Smooth muscle cell (in vitro differentiated cells): ENCODE measurements at regions not wholly inside any gene's neighbourhood (a gene's known extent, or its start where the extent isn't known, plus 50 kb on each side); places are given as distances from the start of the nearest gene placed in this dataset.

ENCODE experiments used
- DNase-seq: peaks from one replicate; lab custom pipeline; 2025; ENCODE audit not compliant: unreplicated experiment; lab: John Stamatoyannopoulos, UW
- H2AFZ ChIP-seq: fragments of 200-600 bp; sonication (generic); 2 replicates; pipeline ENCODE4 v1.6.0; 2016; ENCODE audit warnings: antibody characterized with exemption, low read depth, mild to moderate bottlenecking
- H3F3A ChIP-seq: fragments of 200-600 bp; sonication (generic); 2 replicates; pipeline ENCODE4 v1.6.0; 2017; ENCODE audit warnings: antibody characterized with exemption, low read depth
- H3K27ac ChIP-seq: fragments of 200-600 bp; sonication (generic); 2 replicates; pipeline ENCODE4 v1.5.1; 2016; ENCODE audit warnings: low read depth, mild to moderate bottlenecking
- H3K27me3 ChIP-seq: fragments of 200-600 bp; sonication (generic); 2 replicates; pipeline ENCODE4 v1.6.1; 2016; ENCODE audit warnings: low read depth, mild to moderate bottlenecking
- H3K36me3 ChIP-seq: fragments of 200-600 bp; sonication (generic); 2 replicates; pipeline ENCODE4 v1.5.1; 2016; ENCODE audit warnings: low read depth
- H3K4me1 ChIP-seq: fragments of 200-600 bp; sonication (generic); 2 replicates; pipeline ENCODE4 v1.5.1; 2016; ENCODE audit warnings: low read depth
- H3K4me2 ChIP-seq: fragments of 200-600 bp; sonication (generic); 2 replicates; pipeline ENCODE4 v1.6.0; 2016; ENCODE audit warnings: mild to moderate bottlenecking
- H3K4me3 ChIP-seq: fragments of 200-600 bp; sonication (generic); 2 replicates; pipeline ENCODE4 v1.5.1; 2016; ENCODE audit warnings: mild to moderate bottlenecking
- H3K79me2 ChIP-seq: fragments of 200-600 bp; sonication (generic); 2 replicates; pipeline ENCODE4 v1.6.0; 2016; ENCODE audit warnings: low read depth, mild to moderate bottlenecking
- H3K9ac ChIP-seq: fragments of 200-600 bp; sonication (generic); 2 replicates; pipeline ENCODE4 v1.6.0; 2016; ENCODE audit warnings: low read depth
- H3K9me3 ChIP-seq: fragments of 200-600 bp; sonication (generic); replicated peaks from 2 replicates; pipeline ENCODE4 v1.5.1; 2016; ENCODE audit warnings: low read depth
- H4K20me1 ChIP-seq: fragments of 200-600 bp; sonication (generic); 2 replicates; pipeline ENCODE4 v1.6.0; 2016; ENCODE audit warnings: low read depth
- WGBS: methylation state at CpG from one replicate; pipeline ENCODE4 v1.1.7; 2016; ENCODE audit warnings: low lambda C conversion rate; 5-methylcytosine and 5-hydroxymethylcytosine counted together
- TF ChIP-seq, protein P1 (sequence below): fragments of 200-600 bp; sonication (generic); IDR thresholded peaks from 2 replicates; pipeline ENCODE4 v1.5.1; 2017; ENCODE audit warnings: borderline replicate concordance, mild to moderate bottlenecking, antibody characterized with exemption; ENCODE audit not compliant: insufficient read depth, poor library complexity, severe bottlenecking

DNA sequence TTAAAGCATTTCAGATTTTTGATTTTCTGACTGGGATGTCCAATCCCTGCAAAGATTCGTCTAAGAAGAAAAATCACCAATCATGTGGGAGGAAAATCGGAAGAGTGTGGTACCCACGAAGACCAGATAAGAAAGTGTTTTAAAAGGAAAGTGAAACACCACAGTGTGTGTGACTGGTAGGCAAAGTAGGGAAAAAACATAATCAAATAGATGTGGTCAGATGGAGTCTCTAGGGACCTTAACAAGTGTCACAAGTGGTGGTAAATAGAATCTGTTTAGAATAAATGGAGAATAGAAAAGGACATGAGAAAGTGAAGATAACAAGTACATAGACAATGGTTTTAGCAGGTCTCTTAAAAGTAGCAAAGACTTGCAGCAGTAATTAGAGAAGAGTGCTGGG lies 154.6 kb downstream of the SLC30A10 start:
- Histone ChIP-seq H3K27ac (no peak overlapping the region), H3K4me3 (no peak overlapping the region), H3F3A (no peaks in the 10 kb centered on the region), H3K27me3 (no peaks in the 10 kb centered on the region), H2AFZ (no peak overlapping the region), H3K9ac (no peak overlapping the region), H3K4me2 (no peak overlapping the region), H3K9me3 (no peaks in the 10 kb centered on the region), H3K36me3 (no peaks in the 10 kb centered on the region), H4K20me1 (no peaks in the 10 kb centered on the region), H3K79me2 (no peaks in the 10 kb centered on the region), H3K4me1 (no peaks in the 10 kb centered on the region)
- 81% methylated on average over 3 of the region's 3 CpGs for WGBS
- TF ChIP-seq, protein P1, sequence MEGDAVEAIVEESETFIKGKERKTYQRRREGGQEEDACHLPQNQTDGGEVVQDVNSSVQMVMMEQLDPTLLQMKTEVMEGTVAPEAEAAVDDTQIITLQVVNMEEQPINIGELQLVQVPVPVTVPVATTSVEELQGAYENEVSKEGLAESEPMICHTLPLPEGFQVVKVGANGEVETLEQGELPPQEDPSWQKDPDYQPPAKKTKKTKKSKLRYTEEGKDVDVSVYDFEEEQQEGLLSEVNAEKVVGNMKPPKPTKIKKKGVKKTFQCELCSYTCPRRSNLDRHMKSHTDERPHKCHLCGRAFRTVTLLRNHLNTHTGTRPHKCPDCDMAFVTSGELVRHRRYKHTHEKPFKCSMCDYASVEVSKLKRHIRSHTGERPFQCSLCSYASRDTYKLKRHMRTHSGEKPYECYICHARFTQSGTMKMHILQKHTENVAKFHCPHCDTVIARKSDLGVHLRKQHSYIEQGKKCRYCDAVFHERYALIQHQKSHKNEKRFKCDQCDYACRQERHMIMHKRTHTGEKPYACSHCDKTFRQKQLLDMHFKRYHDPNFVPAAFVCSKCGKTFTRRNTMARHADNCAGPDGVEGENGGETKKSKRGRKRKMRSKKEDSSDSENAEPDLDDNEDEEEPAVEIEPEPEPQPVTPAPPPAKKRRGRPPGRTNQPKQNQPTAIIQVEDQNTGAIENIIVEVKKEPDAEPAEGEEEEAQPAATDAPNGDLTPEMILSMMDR: no peak
- DNase-seq: no peak

DNA sequence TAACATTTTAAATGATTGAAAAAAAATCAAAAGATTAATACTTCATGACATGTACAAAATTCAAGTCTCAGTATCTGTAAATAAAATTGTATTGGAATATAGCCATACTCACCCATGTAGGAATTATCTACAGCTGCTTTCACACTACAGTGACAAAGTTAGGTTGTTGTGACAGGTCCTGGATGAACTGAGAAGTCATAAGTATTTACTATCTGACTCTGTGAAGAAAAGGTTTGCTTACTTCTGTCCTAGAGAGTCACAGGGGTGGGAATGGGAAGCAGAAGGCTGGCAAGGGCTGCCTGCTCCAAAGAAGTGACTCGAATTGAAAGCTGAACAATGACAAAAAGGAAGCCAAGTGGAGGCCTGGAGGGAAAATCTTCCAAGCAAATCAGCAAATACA lies 155.2 kb downstream of the SLC30A10 start:
- Histone ChIP-seq H3K9me3 (no peaks in the 10 kb centered on the region), H3K36me3 (no peaks in the 10 kb centered on the region), H4K20me1 (no peaks in the 10 kb centered on the region), H3K27me3 (no peaks in the 10 kb centered on the region), H3K9ac (no peak overlapping the region), H3K4me2 (no peak overlapping the region), H3K4me3 (no peak overlapping the region), H3K4me1 (no peaks in the 10 kb centered on the region), H3K27ac (no peak overlapping the region), H3K79me2 (no peaks in the 10 kb centered on the region), H2AFZ (no peak overlapping the region), H3F3A (no peaks in the 10 kb centered on the region)
- WGBS: 76% methylated on average over 1 of the region's 1 CpG
- TF ChIP-seq, protein P1: no peak
- no peak for DNase-seq

DNA sequence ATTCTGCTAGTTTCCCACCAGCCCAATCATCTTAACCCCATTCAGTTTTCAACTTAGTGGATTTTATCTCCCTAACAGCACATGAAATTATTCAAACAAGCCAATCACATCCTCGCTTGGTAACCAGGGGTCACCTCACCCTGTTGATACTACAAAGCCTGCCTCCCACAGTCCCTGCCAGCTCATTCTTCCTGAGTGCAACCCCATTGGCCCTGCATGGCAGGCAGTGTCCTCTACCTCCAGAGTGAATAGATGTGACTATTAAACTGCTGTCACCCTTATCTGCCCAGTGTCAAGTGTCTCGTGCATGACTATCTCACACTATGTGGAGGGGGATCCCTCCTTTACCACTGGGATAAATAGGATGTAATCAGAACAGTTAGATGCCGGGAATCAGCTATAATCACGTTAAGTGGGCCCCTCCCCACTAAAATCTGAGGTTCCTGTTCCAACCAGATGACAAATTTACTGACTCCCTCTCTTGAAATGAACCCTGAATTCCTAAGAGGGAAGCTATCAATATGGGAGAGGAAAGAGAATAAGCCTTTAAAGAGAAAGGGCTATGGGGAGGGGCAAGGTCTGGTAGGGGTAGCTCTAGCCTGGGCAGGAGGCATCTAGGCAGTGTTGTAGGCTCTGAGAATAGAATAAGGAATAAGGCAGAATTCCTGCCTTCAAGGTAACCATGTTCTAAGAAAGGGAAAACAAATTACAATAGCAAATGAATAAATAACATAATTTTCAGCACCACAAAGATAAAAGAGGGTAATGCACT lies 155.9 kb downstream of the SLC30A10 start:
- no peaks in the 10 kb centered on the region for H3F3A ChIP-seq
- H4K20me1 ChIP-seq: no peaks in the 10 kb centered on the region
- H3K9ac ChIP-seq: no peak overlapping the region
- H3K36me3 ChIP-seq: no peaks in the 10 kb centered on the region
- H3K9me3 ChIP-seq: no peaks in the 10 kb centered on the region
- H3K27ac ChIP-seq: no peak overlapping the region
- no peaks in the 10 kb centered on the region for H3K79me2 ChIP-seq
- no peaks in the 10 kb centered on the region for H3K27me3 ChIP-seq
- no peak overlapping the region for H2AFZ ChIP-seq
- H3K4me1 ChIP-seq: no peaks in the 10 kb centered on the region
- no peak overlapping the region for H3K4me2 ChIP-seq
- 73% methylated on average over 4 of the region's 4 CpGs for WGBS
- TF ChIP-seq, protein P1: no peak
- H3K4me3 ChIP-seq: no peak overlapping the region
- DNase-seq: no peak

DNA sequence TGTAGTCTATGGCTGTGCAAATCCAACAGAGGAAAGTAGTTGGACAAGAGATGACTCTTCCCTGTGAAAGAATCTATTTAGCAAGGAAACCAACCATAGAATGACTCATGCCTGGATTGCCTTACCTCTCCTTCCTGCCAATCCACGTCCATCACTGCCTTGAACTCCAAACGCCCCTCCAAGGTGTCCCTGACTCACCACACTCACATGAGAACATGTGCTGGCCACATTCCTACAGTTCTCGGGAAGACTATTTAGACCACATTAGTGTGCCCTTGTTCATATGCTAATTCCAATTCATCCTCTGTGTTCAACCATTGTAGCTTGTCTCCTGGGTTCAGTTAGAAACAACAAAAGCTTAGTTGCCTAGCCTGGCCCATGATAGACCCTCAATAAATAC lies 157.3 kb downstream of the SLC30A10 start:
- Histone ChIP-seq H2AFZ (no peak overlapping the region), H3F3A (no peaks in the 10 kb centered on the region), H3K27ac (no peak overlapping the region), H3K36me3 (no peaks in the 10 kb centered on the region), H3K4me1 (no peaks in the 10 kb centered on the region), H3K4me3 (no peak overlapping the region), H3K79me2 (no peaks in the 10 kb centered on the region), H3K9ac (no peak overlapping the region), H3K9me3 (no peaks in the 10 kb centered on the region), H4K20me1 (no peaks in the 10 kb centered on the region), H3K27me3 (no peaks in the 10 kb centered on the region), H3K4me2 (no peak overlapping the region)
- WGBS: 26% methylated on average over 3 of the region's 3 CpGs
- TF ChIP-seq, protein P1: no peak
- no peak for DNase-seq
